HepG2 (cell line): ENCODE measurements at regions not wholly inside any gene's neighbourhood (a gene's known extent, or its start where the extent isn't known, plus 50 kb on each side); places are given as distances from the start of the nearest gene placed in this dataset.

Experiments used
- EP300 ChIP-seq, 3 experiments: sonication (generic) in 1 of 3; formaldehyde crosslinking in 1 of 3; IDR thresholded peaks; 2 replicates each; pipeline versions ENCODE4 v1.5.1 to v1.6.1; 2011 to 2020; ENCODE audit warnings: low read depth in 2 of 3, low read length in 2 of 3, borderline replicate concordance in 1 of 3, improper control_type of control experiment in 1 of 3, mild to moderate bottlenecking in 1 of 3, missing genetic modification reagents in 1 of 3, moderate library complexity in 1 of 3
- HNF4G ChIP-seq, 2 experiments: sonication (generic) in 1 of 2; formaldehyde crosslinking in 1 of 2; IDR thresholded peaks; 2 replicates each; pipeline versions ENCODE4 v1.4.0 to v1.6.1; 2011 to 2020; ENCODE audit warnings: borderline replicate concordance in 2 of 2, low read depth in 2 of 2, mild to moderate bottlenecking in 2 of 2, low read length in 1 of 2, missing genetic modification reagents in 1 of 2, moderate library complexity in 1 of 2
- RAD21 ChIP-seq: fragments of 450-650 bp; formaldehyde crosslinking; IDR thresholded peaks from 2 replicates; pipeline ENCODE4 v1.5.0; 2020; ENCODE audit warnings: mild to moderate bottlenecking
- ZNF24 ChIP-seq: fragments of 450-650 bp; IDR thresholded peaks from 2 replicates; pipeline ENCODE4 v1.6.1; 2017; ENCODE audit warnings: antibody characterized with exemption, mild to moderate bottlenecking
- TF ChIP-seq, protein P1 (sequence below): sonication (generic); formaldehyde crosslinking; IDR thresholded peaks from 2 replicates; pipeline ENCODE4 v1.4.0; 2020; ENCODE audit warnings: missing genetic modification reagents
- TF ChIP-seq, protein P2 (sequence below), 2 experiments: sonication (generic) in 1 of 2; formaldehyde crosslinking in 1 of 2; IDR thresholded peaks; 2 replicates each; pipeline versions ENCODE4 v1.5.1 to v1.6.1; 2011 to 2020; ENCODE audit warnings: borderline replicate concordance in 1 of 2, low read depth in 1 of 2, low read length in 1 of 2, mild to moderate bottlenecking in 1 of 2, missing genetic modification reagents in 1 of 2, moderate library complexity in 1 of 2
- TF ChIP-seq, protein P3 (sequence below): sonication (generic); formaldehyde crosslinking; IDR thresholded peaks from 2 replicates; pipeline ENCODE4 v1.4.0; 2020; ENCODE audit warnings: missing genetic modification reagents

DNA sequence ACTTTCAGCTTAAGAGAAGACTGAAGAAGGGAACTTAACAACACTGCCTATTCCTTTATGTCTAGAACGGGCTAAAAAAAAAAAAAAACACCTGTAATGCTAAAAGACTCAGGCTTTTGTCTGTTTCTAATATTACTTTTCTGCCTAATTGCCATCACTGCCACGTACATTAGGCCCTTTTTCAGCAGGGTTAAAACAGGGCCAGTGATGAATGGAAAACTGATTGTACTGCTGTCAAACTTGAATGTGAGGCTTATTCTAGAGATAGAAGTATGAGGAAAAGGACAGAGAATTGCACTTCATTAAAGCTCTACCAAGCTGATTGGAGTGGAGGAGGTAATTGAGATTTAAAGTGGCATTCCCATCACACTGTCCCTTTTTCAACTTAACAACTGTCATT, 535.8 kb downstream of the PRKD1 start:
- TF ChIP-seq, protein P1, sequence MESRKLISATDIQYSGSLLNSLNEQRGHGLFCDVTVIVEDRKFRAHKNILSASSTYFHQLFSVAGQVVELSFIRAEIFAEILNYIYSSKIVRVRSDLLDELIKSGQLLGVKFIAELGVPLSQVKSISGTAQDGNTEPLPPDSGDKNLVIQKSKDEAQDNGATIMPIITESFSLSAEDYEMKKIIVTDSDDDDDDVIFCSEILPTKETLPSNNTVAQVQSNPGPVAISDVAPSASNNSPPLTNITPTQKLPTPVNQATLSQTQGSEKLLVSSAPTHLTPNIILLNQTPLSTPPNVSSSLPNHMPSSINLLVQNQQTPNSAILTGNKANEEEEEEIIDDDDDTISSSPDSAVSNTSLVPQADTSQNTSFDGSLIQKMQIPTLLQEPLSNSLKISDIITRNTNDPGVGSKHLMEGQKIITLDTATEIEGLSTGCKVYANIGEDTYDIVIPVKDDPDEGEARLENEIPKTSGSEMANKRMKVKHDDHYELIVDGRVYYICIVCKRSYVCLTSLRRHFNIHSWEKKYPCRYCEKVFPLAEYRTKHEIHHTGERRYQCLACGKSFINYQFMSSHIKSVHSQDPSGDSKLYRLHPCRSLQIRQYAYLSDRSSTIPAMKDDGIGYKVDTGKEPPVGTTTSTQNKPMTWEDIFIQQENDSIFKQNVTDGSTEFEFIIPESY (CRISPR knock-in tag): no peak
- TF ChIP-seq, protein P2, sequence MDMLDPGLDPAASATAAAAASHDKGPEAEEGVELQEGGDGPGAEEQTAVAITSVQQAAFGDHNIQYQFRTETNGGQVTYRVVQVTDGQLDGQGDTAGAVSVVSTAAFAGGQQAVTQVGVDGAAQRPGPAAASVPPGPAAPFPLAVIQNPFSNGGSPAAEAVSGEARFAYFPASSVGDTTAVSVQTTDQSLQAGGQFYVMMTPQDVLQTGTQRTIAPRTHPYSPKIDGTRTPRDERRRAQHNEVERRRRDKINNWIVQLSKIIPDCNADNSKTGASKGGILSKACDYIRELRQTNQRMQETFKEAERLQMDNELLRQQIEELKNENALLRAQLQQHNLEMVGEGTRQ (IDR thresholded peaks at IDR 0.05; ENCODE audit: low read depth, low read length): no peak
- TF ChIP-seq, protein P2 (CRISPR knock-in tag; IDR thresholded peaks at IDR 0.05; ENCODE audit: borderline replicate concordance): no peak
- no peak for TF ChIP-seq ZNF24
- TF ChIP-seq HNF4G (IDR thresholded peaks at IDR 0.05; ENCODE audit: borderline replicate concordance, low read depth, low read length): no peak
- no peak for TF ChIP-seq HNF4G (CRISPR knock-in tag; IDR thresholded peaks at IDR 0.05; ENCODE audit: borderline replicate concordance, low read depth)
- no peak for TF ChIP-seq RAD21 (CRISPR knock-in tag)
- TF ChIP-seq, protein P3, sequence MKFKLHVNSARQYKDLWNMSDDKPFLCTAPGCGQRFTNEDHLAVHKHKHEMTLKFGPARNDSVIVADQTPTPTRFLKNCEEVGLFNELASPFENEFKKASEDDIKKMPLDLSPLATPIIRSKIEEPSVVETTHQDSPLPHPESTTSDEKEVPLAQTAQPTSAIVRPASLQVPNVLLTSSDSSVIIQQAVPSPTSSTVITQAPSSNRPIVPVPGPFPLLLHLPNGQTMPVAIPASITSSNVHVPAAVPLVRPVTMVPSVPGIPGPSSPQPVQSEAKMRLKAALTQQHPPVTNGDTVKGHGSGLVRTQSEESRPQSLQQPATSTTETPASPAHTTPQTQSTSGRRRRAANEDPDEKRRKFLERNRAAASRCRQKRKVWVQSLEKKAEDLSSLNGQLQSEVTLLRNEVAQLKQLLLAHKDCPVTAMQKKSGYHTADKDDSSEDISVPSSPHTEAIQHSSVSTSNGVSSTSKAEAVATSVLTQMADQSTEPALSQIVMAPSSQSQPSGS: no peak
- no peak for TF ChIP-seq EP300 (IDR thresholded peaks at IDR 0.05; ENCODE audit: low read depth in 2 of 2, low read length in 2 of 2)
- TF ChIP-seq EP300 (CRISPR knock-in tag; IDR thresholded peaks at IDR 0.05; ENCODE audit: borderline replicate concordance): no peak
